ENCODE measurements at regions not wholly inside any gene's neighbourhood (a gene's known extent, or its start where the extent isn't known, plus 50 kb on each side); places are given as distances from the start of the nearest gene placed in this dataset.
A peak's percentile ranks its signal among the peaks of the same experiment; 100 is the strongest.
"Not testable (repeated sequence)": the region's sequence is repeated elsewhere in the genome, so short reads cannot be mapped to it uniquely, and the experiment has no call there.

DNA sequence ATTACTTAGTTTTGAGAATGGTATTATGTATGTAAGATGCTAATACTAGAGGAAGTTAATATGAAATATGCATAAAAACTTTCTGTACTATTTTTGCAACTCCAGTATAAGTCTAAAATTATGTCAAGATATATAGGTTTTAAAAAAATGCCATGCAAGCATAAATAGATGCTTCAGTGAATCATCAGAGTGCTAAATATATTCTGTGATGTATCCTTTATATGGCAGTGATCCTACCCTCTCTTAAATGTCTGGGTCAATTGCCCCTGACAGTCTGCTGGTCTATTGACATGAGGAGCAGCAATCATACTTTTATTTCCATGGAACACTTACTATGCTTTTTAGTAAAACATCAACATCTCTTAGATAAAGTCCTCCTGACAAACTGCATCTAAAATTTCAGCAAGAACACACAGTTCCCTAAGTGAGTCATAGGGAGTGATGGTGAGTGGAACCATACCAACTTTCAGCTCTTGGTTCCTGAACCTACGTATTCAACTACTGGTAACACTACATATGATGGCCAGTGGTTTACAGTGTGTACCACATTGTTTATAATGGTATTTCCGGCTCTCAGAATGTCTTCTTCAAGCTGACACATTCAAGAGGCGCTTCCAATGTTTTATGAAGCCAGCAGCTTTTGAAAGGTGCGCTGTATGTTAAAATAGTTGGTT is 928.7 kb upstream of the GJE1 start:
- Histone ChIP-seq H3K4me1 (ENCODE audit: control insufficient read depth in 2 of 2, insufficient read depth in 2 of 2, low read length in 2 of 2) (no peaks in the 10 kb centered on the region), H3K27me3 (ENCODE audit: control insufficient read depth in 2 of 2, insufficient read depth in 1 of 2, low read length in 1 of 2) (no peaks in the 10 kb centered on the region), H3K9me3 (ENCODE audit: control insufficient read depth in 2 of 2, insufficient read depth in 1 of 2, low read length in 1 of 2) (no peaks in the 10 kb centered on the region), H3K27ac (ENCODE audit: low read depth in 1 of 2, low read length in 1 of 2) (no peak overlapping the region), H3K4me3 (ENCODE audit: low read length in 2 of 2) (no peak overlapping the region), H3K36me3 (ENCODE audit: control insufficient read depth in 2 of 2, insufficient read depth in 2 of 2, low read length in 1 of 2) (no peaks in the 10 kb centered on the region)
- whole genome bisulfite sequencing = 94% methylated on average over 4 of the region's 4 CpGs
- DNase-seq (ENCODE audit: low read depth in 6 of 9, low spot score in 9 of 9) = no peak

DNA sequence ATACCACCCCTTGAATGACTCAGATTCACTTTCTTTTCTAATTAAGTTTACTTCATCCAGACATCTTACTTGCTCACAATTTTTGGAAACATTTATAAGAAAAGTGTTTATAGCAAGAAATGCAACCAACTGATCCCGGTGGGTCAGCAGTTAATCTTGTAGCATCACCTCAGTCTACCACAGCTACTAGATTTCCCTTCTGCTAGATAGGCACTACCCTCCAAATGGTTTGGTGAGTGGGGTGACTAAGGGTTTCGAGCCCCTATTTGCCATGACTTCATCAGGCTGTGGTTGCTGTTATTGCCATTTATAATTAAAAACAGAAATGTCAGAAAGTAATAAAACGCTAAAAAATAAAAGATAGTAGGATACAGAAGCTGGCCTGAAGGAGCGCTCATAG is 930.1 kb upstream of the GJE1 start:
- no peaks in the 10 kb centered on the region for H3K4me1 ChIP-seq (ENCODE audit: control insufficient read depth in 2 of 2, insufficient read depth in 2 of 2, low read length in 2 of 2)
- WGBS = 91% methylated on average over 4 of the region's 4 CpGs
- no peak overlapping the region for H3K27ac ChIP-seq (ENCODE audit: low read depth in 1 of 2, low read length in 1 of 2)
- H3K36me3 ChIP-seq (ENCODE audit: control insufficient read depth in 2 of 2, insufficient read depth in 2 of 2, low read length in 1 of 2) = no peaks in the 10 kb centered on the region
- DNase-seq (ENCODE audit: low read depth in 6 of 9, low spot score in 9 of 9) = no peak
- H3K4me3 ChIP-seq (ENCODE audit: low read length in 2 of 2) = no peak overlapping the region
- no peaks in the 10 kb centered on the region for H3K27me3 ChIP-seq (ENCODE audit: control insufficient read depth in 2 of 2, insufficient read depth in 1 of 2, low read length in 1 of 2)
- H3K9me3 ChIP-seq (ENCODE audit: control insufficient read depth in 2 of 2, insufficient read depth in 1 of 2, low read length in 1 of 2) = no peaks in the 10 kb centered on the region

DNA sequence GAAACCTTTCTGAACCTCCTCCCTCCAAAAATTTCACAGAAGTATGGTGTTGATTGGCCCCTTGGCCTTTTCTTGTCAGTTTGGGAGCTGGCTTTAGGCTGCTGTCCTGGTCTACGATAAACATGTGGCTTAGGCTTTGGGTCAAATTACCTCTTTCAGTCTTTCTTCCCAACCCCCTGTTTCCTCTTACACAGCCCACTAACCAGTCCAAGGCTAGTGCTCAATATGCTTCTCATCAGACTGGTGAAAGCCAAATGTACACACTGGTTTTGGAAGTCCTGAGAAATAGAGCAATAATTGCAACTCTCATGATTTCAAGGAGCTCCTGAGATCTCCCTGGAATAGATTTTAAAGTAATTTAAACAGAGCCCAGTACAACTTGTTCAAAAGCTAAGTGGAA is 933.7 kb upstream of the GJE1 start:
- no peaks in the 10 kb centered on the region for H3K27me3 ChIP-seq (ENCODE audit: control insufficient read depth in 2 of 2, insufficient read depth in 1 of 2, low read length in 1 of 2)
- WGBS = 72% methylated on average over 1 of the region's 1 CpG
- DNase-seq (ENCODE audit: low read depth in 6 of 9, low spot score in 9 of 9) = no peak
- no peaks in the 10 kb centered on the region for H3K36me3 ChIP-seq (ENCODE audit: control insufficient read depth in 2 of 2, insufficient read depth in 2 of 2, low read length in 1 of 2)
- peaks cover 0 to 20% of the 10 kb centered on the region in 2 donors for H3K9me3 ChIP-seq (ENCODE audit: control insufficient read depth in 2 of 2, insufficient read depth in 1 of 2, low read length in 1 of 2)
- no peak overlapping the region for H3K4me3 ChIP-seq (ENCODE audit: low read length in 2 of 2)
- no peak overlapping the region for H3K27ac ChIP-seq (ENCODE audit: low read depth in 1 of 2, low read length in 1 of 2)
- H3K4me1 ChIP-seq (ENCODE audit: control insufficient read depth in 2 of 2, insufficient read depth in 2 of 2, low read length in 2 of 2) = no peaks in the 10 kb centered on the region

DNA sequence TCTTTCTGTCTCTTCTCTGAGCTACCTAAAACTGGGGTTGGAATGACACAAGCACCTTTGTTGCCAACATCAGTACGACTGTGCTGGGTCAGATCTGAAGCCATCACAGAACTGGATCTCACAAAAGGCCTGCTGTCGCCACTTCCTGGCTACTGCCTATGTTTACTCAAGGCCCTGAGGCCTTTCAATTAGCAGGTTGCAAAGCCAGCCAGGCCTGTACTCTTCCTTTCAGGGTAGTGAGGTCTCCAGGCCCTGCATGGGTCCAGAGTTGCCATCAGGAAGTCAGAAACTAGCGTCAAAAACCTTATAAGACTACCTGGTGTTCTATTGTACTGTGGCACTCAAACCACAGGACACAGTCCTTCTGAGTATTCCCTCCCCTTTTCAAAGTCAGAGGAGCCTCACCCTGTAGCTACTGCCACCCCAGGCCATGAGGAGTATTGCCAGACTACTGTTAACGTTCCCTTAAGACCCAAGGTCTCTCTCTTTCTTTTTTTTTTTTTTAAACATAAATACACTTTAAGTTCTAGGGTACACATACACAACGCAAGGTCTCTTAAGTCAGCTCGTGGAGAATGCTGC is 937.4 kb upstream of the GJE1 start:
- Histone ChIP-seq H3K27ac (ENCODE audit: low read depth in 1 of 2, low read length in 1 of 2) (no peak overlapping the region), H3K4me1 (ENCODE audit: control insufficient read depth in 2 of 2, insufficient read depth in 2 of 2, low read length in 2 of 2) (no peaks in the 10 kb centered on the region), H3K27me3 (ENCODE audit: control insufficient read depth in 2 of 2, insufficient read depth in 1 of 2, low read length in 1 of 2) (no peaks in the 10 kb centered on the region), H3K4me3 (ENCODE audit: low read length in 2 of 2) (no peak overlapping the region), H3K9me3 (ENCODE audit: control insufficient read depth in 2 of 2, insufficient read depth in 1 of 2, low read length in 1 of 2) (peaks cover 0 to 28% of the 10 kb centered on the region in 2 donors), H3K36me3 (ENCODE audit: control insufficient read depth in 2 of 2, insufficient read depth in 2 of 2, low read length in 1 of 2) (no peaks in the 10 kb centered on the region)
- 90% methylated on average over 6 of the region's 6 CpGs for WGBS
- no peak for DNase-seq (ENCODE audit: low read depth in 6 of 9, low spot score in 9 of 9)

DNA sequence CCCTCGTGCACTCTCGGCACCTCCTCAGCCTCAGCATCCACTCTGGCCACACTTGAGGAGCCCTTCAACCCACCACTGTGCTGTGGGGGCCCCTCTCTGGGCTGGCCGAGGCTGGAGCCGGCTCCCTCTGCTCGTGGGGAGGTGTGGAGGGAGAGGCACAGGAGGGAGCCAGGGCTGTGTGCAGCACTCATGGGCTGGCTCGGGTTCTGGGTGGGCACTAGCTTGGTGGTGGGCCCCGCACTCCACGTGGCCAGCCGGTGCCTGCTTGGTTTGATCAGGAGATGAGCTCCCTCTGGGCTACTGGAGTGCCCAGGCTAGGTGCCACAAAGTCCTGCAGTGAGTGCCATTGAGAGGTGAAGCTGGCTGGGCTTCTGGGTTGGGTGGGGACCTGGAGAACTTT is 949.4 kb upstream of the GJE1 start:
- H3K4me1 ChIP-seq (ENCODE audit: control insufficient read depth in 2 of 2, insufficient read depth in 2 of 2, low read length in 2 of 2) = no peaks in the 10 kb centered on the region
- 98% methylated on average over 9 of the region's 9 CpGs for WGBS
- peaks cover 0 to 17% of the 10 kb centered on the region in 2 donors for H3K9me3 ChIP-seq (ENCODE audit: control insufficient read depth in 2 of 2, insufficient read depth in 1 of 2, low read length in 1 of 2)
- no peak for DNase-seq (ENCODE audit: low read depth in 6 of 9, low spot score in 9 of 9)
- no peak overlapping the region for H3K4me3 ChIP-seq (ENCODE audit: low read length in 2 of 2)
- no peak overlapping the region for H3K27ac ChIP-seq (ENCODE audit: low read depth in 1 of 2, low read length in 1 of 2)
- H3K36me3 ChIP-seq (ENCODE audit: control insufficient read depth in 2 of 2, insufficient read depth in 2 of 2, low read length in 1 of 2) = no peaks in the 10 kb centered on the region
- no peaks in the 10 kb centered on the region for H3K27me3 ChIP-seq (ENCODE audit: control insufficient read depth in 2 of 2, insufficient read depth in 1 of 2, low read length in 1 of 2)

DNA sequence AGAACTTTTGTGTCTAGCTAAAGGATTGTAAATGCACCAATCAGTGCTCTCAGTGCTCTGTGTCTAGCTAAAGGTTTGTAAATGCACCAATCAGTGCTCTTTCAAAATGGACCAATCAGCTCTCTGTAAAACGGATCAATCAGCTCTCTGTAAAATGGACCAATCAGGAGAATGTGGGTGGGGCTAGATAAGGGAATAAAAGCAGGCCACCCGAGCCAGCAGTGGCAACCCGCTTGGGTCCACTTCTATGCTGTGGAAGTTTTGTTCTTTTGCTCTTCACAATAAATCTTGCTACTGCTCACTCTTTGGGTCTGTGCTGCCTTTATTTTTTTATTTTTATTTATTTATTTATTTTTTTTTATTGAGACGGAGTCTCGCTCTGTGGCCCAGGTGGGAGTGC is 957.3 kb upstream of the GJE1 start:
- WGBS = 96% methylated on average over 5 of the region's 5 CpGs

DNA sequence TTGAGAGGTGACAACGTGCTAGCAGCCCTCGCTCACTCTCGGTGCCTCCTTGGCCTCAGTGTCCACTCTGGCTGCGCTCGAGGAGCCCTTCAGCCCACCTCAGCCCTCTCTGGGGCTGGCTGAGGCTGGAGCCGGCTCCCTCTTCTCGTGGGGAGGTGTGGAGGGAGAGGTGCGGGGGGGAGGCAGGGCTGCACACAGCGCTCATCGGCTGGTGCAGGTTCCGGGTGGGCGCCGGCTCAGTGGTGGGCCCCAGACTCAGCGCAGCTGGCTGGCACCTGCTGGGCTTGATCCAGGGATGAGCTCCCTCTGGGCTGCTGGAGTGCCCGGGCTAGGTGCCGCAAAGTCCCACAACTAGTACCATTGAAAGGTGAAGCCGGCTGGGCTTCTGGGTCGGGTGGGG is 957.8 kb upstream of the GJE1 start:
- no peaks in the 10 kb centered on the region for H3K27me3 ChIP-seq (ENCODE audit: control insufficient read depth in 2 of 2, insufficient read depth in 1 of 2, low read length in 1 of 2)
- H3K4me3 ChIP-seq (ENCODE audit: low read length in 2 of 2) = no peak overlapping the region
- no peaks in the 10 kb centered on the region for H3K4me1 ChIP-seq (ENCODE audit: control insufficient read depth in 2 of 2, insufficient read depth in 2 of 2, low read length in 2 of 2)
- H3K27ac ChIP-seq (ENCODE audit: low read depth in 1 of 2, low read length in 1 of 2) = no peak overlapping the region
- WGBS = 95% methylated on average over 18 of the region's 18 CpGs
- no peaks in the 10 kb centered on the region for H3K36me3 ChIP-seq (ENCODE audit: control insufficient read depth in 2 of 2, insufficient read depth in 2 of 2, low read length in 1 of 2)
- H3K9me3 ChIP-seq (ENCODE audit: control insufficient read depth in 2 of 2, insufficient read depth in 1 of 2, low read length in 1 of 2) = peaks cover 0 to 16% of the 10 kb centered on the region in 2 donors
- DNase-seq (ENCODE audit: low read depth in 6 of 9, low spot score in 9 of 9) = no peak

More for the DNA sequence above, 957.3 kb upstream of the GJE1 start:
- H3K4me3 ChIP-seq (ENCODE audit: low read length in 2 of 2); H3K36me3 ChIP-seq (ENCODE audit: control insufficient read depth in 2 of 2, insufficient read depth in 2 of 2, low read length in 1 of 2); DNase-seq (ENCODE audit: low read depth in 6 of 9, low spot score in 9 of 9); H3K4me1 ChIP-seq (ENCODE audit: control insufficient read depth in 2 of 2, insufficient read depth in 2 of 2, low read length in 2 of 2); H3K27me3 ChIP-seq (ENCODE audit: control insufficient read depth in 2 of 2, insufficient read depth in 1 of 2, low read length in 1 of 2); H3K27ac ChIP-seq (ENCODE audit: low read depth in 1 of 2, low read length in 1 of 2): not testable (repeated sequence)
- H3K9me3 ChIP-seq (ENCODE audit: control insufficient read depth in 2 of 2, insufficient read depth in 1 of 2, low read length in 1 of 2) = peaks cover 0 to 16% of the 10 kb centered on the region in 2 donors

DNA sequence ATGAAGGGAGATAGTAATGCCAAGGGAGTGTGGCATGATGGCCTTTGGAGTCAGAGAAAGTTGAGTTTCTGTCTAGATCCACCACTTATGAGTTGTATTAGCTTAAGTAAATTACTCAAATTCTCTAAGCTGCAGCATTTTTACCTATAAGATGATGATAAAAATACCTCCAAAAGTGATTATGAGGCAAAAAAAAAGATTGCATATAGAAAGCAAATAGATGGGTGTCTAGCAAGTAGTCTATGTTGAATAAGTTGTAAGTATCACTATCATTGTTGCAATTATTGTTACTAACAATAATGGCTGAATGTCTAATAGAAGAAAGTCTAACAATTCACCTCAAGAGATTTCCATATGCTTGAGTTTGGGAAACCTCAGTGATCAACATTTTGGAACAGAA is 959.2 kb upstream of the GJE1 start:
- Histone ChIP-seq H3K4me1 (ENCODE audit: control insufficient read depth in 2 of 2, insufficient read depth in 2 of 2, low read length in 2 of 2) (no peaks in the 10 kb centered on the region), H3K9me3 (ENCODE audit: control insufficient read depth in 2 of 2, insufficient read depth in 1 of 2, low read length in 1 of 2) (peaks cover 0 to 16% of the 10 kb centered on the region in 2 donors), H3K27me3 (ENCODE audit: control insufficient read depth in 2 of 2, insufficient read depth in 1 of 2, low read length in 1 of 2) (no peaks in the 10 kb centered on the region), H3K4me3 (ENCODE audit: low read length in 2 of 2) (no peak overlapping the region), H3K36me3 (ENCODE audit: control insufficient read depth in 2 of 2, insufficient read depth in 2 of 2, low read length in 1 of 2) (no peaks in the 10 kb centered on the region), H3K27ac (ENCODE audit: low read depth in 1 of 2, low read length in 1 of 2) (no peak overlapping the region)
- DNase-seq (ENCODE audit: low read depth in 6 of 9, low spot score in 9 of 9) = no peak

DNA sequence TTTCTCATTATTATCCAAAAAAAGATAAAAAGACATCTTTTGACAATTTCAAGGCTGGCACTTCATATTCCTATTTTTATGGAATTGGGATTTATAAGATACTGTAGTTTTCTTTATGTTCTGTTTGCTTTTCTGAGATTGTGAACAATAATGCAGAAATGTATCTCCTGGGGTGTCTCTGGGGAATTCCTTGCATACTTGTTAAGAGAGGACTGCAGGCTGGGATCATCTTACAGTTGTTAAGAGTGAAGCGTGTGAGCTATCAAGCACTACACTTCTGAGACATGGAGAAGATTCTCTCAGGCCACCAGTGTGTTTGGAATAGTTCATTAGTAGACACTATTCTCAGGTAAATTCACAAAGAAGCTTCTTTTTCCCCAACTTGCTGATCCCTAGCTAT is 963.3 kb upstream of the GJE1 start:
- H3K4me1 ChIP-seq (ENCODE audit: control insufficient read depth in 2 of 2, insufficient read depth in 2 of 2, low read length in 2 of 2) = no peaks in the 10 kb centered on the region
- peak in 1 of 9 donors; percentile 5 for DNase-seq (ENCODE audit: low read depth in 6 of 9, low spot score in 9 of 9)
- H3K36me3 ChIP-seq (ENCODE audit: control insufficient read depth in 2 of 2, insufficient read depth in 2 of 2, low read length in 1 of 2) = no peaks in the 10 kb centered on the region
- H3K27me3 ChIP-seq (ENCODE audit: control insufficient read depth in 2 of 2, insufficient read depth in 1 of 2, low read length in 1 of 2) = no peaks in the 10 kb centered on the region
- peaks cover 0 to 10% of the 10 kb centered on the region in 2 donors for H3K9me3 ChIP-seq (ENCODE audit: control insufficient read depth in 2 of 2, insufficient read depth in 1 of 2, low read length in 1 of 2)
- H3K27ac ChIP-seq (ENCODE audit: low read depth in 1 of 2, low read length in 1 of 2) = no peak overlapping the region
- 94% methylated on average over 1 of the region's 1 CpG for WGBS
- H3K4me3 ChIP-seq (ENCODE audit: low read length in 2 of 2) = no peak overlapping the region

All from thymus (tissue), 11 donors.